K562 (cell line): ENCODE measurements at regions not wholly inside any gene's neighbourhood (a gene's known extent, or its start where the extent isn't known, plus 50 kb on each side); places are given as distances from the start of the nearest gene placed in this dataset.

ENCODE experiments used
- BRD9 ChIP-seq: fragments of 450-650 bp; IDR thresholded peaks from 2 replicates; pipeline ENCODE4 v1.6.1; 2018; ENCODE audit warnings: low read depth; ENCODE audit not compliant: partially characterized antibody
- HDAC1 ChIP-seq, 2 experiments: fragments of 450-650 bp; IDR thresholded peaks; 2 replicates each; pipeline ENCODE4 v1.6.1; 2016 to 2017; ENCODE audit warnings: inconsistent platforms in 1 of 2, mild to moderate bottlenecking in 1 of 2, moderate library complexity in 1 of 2
- HSF4 ChIP-seq: fragments of 250-450 bp; sonication (Bioruptor Pico); IDR thresholded peaks from 2 replicates; pipeline ENCODE4 v2.1.2; 2022; ENCODE audit warnings: mild to moderate bottlenecking, moderate library complexity, borderline replicate concordance
- MTA2 ChIP-seq: fragments of 450-650 bp; IDR thresholded peaks from 2 replicates; pipeline ENCODE4 v1.6.1; 2016; ENCODE audit warnings: low read depth
- PML ChIP-seq: IDR thresholded peaks from 2 replicates; pipeline ENCODE4 v1.6.1; 2012; ENCODE audit warnings: low read length, inconsistent platforms
- POLR3A ChIP-seq: IDR thresholded peaks from 2 replicates; pipeline ENCODE4 v1.6.1; 2011; ENCODE audit warnings: borderline replicate concordance, mild to moderate bottlenecking, moderate library complexity; ENCODE audit not compliant: insufficient read length, insufficient read depth; ENCODE audit errors: extremely low read depth
- RUNX1 ChIP-seq: sonication (generic); IDR thresholded peaks from 2 replicates; pipeline ENCODE4 v1.6.1; 2016; ENCODE audit warnings: antibody characterized with exemption, low read depth
- TCF7 ChIP-seq: sonication (generic); IDR thresholded peaks from 2 replicates; pipeline ENCODE4 v1.6.1; 2016; ENCODE audit warnings: antibody characterized with exemption, borderline replicate concordance
- ZNF384 ChIP-seq: IDR thresholded peaks from 2 replicates; pipeline ENCODE4 v1.6.1; 2012; ENCODE audit warnings: low read depth, low read length, improper control_type of control experiment
- ZNF561 ChIP-seq: fragments of 450-650 bp; formaldehyde crosslinking; conservative IDR thresholded peaks from 2 replicates; pipeline ENCODE4 v1.4.0; 2020; ENCODE audit warnings: mild to moderate bottlenecking, moderate library complexity
- TF ChIP-seq, protein P1 (sequence below), 2 experiments: fragments of 450-650 bp; IDR thresholded peaks; 2 replicates each; pipeline ENCODE4 v1.6.1; 2018; ENCODE audit warnings: mild to moderate bottlenecking in 2 of 2, low read depth in 1 of 2; ENCODE audit not compliant: partially characterized antibody in 2 of 2
- TF ChIP-seq, protein P2 (sequence below): sonication (generic); formaldehyde crosslinking; IDR thresholded peaks from 2 replicates; pipeline ENCODE4 v1.8.0; 2023; ENCODE audit warnings: mild to moderate bottlenecking, missing genetic modification reagents
- TF ChIP-seq, protein P3 (sequence below): sonication (generic); formaldehyde crosslinking; IDR thresholded peaks from 2 replicates; pipeline ENCODE4 v1.8.0; 2022; ENCODE audit warnings: missing genetic modification reagents, mild to moderate bottlenecking, moderate library complexity, borderline replicate concordance
- TF ChIP-seq, protein P4 (sequence below): fragments of 250-450 bp; sonication (Bioruptor Pico); IDR thresholded peaks from 2 replicates; pipeline ENCODE4 v1.5.0; 2020; ENCODE audit warnings: mild to moderate bottlenecking, borderline replicate concordance
- TF ChIP-seq, protein P5 (sequence below): IDR thresholded peaks from 3 replicates; pipeline ENCODE4 v1.6.1; 2011; ENCODE audit warnings: borderline replicate concordance, mild to moderate bottlenecking, moderate library complexity; ENCODE audit not compliant: insufficient read length; ENCODE audit errors: extremely low read depth

DNA sequence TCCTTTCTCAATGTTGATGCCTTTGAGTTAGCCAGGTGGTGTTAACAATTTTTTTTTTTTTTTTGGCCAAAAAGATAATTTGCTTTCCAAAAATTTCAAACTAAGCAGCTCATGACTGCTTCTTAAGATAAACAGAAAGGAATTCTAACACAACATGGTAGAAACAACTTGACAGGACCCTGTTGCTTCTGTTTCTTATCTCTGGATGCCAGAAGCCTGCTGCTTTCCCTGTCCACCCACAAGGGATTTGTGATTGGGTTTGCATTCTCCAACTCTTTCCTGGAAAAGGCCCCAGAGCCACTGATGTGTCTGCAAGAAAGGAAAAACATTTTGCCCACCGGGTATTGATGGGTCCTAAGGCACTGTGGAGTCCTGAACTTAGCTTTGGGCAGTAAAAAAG is 217.2 kb upstream of the PKDCC start (continued):
- TF ChIP-seq, protein P1, sequence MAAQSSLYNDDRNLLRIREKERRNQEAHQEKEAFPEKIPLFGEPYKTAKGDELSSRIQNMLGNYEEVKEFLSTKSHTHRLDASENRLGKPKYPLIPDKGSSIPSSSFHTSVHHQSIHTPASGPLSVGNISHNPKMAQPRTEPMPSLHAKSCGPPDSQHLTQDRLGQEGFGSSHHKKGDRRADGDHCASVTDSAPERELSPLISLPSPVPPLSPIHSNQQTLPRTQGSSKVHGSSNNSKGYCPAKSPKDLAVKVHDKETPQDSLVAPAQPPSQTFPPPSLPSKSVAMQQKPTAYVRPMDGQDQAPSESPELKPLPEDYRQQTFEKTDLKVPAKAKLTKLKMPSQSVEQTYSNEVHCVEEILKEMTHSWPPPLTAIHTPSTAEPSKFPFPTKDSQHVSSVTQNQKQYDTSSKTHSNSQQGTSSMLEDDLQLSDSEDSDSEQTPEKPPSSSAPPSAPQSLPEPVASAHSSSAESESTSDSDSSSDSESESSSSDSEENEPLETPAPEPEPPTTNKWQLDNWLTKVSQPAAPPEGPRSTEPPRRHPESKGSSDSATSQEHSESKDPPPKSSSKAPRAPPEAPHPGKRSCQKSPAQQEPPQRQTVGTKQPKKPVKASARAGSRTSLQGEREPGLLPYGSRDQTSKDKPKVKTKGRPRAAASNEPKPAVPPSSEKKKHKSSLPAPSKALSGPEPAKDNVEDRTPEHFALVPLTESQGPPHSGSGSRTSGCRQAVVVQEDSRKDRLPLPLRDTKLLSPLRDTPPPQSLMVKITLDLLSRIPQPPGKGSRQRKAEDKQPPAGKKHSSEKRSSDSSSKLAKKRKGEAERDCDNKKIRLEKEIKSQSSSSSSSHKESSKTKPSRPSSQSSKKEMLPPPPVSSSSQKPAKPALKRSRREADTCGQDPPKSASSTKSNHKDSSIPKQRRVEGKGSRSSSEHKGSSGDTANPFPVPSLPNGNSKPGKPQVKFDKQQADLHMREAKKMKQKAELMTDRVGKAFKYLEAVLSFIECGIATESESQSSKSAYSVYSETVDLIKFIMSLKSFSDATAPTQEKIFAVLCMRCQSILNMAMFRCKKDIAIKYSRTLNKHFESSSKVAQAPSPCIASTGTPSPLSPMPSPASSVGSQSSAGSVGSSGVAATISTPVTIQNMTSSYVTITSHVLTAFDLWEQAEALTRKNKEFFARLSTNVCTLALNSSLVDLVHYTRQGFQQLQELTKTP (IDR thresholded peaks at IDR 0.05; ENCODE audit: low read depth in 1 of 2, partially characterized antibody in 2 of 2): no peak
- peak; percentile 35; the same call in 1 of the 2 replicates for TF ChIP-seq ZNF384
- TF ChIP-seq, protein P2, sequence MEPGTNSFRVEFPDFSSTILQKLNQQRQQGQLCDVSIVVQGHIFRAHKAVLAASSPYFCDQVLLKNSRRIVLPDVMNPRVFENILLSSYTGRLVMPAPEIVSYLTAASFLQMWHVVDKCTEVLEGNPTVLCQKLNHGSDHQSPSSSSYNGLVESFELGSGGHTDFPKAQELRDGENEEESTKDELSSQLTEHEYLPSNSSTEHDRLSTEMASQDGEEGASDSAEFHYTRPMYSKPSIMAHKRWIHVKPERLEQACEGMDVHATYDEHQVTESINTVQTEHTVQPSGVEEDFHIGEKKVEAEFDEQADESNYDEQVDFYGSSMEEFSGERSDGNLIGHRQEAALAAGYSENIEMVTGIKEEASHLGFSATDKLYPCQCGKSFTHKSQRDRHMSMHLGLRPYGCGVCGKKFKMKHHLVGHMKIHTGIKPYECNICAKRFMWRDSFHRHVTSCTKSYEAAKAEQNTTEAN: no peak
- no peak for TF ChIP-seq POLR3A
- no peak for TF ChIP-seq BRD9
- TF ChIP-seq, protein P3, sequence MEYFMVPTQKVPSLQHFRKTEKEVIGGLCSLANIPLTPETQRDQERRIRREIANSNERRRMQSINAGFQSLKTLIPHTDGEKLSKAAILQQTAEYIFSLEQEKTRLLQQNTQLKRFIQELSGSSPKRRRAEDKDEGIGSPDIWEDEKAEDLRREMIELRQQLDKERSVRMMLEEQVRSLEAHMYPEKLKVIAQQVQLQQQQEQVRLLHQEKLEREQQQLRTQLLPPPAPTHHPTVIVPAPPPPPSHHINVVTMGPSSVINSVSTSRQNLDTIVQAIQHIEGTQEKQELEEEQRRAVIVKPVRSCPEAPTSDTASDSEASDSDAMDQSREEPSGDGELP (CRISPR knock-in tag): no peak
- TF ChIP-seq TCF7: no peak
- TF ChIP-seq, protein P4, sequence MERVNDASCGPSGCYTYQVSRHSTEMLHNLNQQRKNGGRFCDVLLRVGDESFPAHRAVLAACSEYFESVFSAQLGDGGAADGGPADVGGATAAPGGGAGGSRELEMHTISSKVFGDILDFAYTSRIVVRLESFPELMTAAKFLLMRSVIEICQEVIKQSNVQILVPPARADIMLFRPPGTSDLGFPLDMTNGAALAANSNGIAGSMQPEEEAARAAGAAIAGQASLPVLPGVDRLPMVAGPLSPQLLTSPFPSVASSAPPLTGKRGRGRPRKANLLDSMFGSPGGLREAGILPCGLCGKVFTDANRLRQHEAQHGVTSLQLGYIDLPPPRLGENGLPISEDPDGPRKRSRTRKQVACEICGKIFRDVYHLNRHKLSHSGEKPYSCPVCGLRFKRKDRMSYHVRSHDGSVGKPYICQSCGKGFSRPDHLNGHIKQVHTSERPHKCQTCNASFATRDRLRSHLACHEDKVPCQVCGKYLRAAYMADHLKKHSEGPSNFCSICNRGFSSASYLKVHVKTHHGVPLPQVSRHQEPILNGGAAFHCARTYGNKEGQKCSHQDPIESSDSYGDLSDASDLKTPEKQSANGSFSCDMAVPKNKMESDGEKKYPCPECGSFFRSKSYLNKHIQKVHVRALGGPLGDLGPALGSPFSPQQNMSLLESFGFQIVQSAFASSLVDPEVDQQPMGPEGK (CRISPR knock-in tag): no peak
- TF ChIP-seq RUNX1: no peak
- TF ChIP-seq HDAC1 (IDR thresholded peaks at IDR 0.05): no peak
- no peak for TF ChIP-seq HSF4
- TF ChIP-seq, protein P5, sequence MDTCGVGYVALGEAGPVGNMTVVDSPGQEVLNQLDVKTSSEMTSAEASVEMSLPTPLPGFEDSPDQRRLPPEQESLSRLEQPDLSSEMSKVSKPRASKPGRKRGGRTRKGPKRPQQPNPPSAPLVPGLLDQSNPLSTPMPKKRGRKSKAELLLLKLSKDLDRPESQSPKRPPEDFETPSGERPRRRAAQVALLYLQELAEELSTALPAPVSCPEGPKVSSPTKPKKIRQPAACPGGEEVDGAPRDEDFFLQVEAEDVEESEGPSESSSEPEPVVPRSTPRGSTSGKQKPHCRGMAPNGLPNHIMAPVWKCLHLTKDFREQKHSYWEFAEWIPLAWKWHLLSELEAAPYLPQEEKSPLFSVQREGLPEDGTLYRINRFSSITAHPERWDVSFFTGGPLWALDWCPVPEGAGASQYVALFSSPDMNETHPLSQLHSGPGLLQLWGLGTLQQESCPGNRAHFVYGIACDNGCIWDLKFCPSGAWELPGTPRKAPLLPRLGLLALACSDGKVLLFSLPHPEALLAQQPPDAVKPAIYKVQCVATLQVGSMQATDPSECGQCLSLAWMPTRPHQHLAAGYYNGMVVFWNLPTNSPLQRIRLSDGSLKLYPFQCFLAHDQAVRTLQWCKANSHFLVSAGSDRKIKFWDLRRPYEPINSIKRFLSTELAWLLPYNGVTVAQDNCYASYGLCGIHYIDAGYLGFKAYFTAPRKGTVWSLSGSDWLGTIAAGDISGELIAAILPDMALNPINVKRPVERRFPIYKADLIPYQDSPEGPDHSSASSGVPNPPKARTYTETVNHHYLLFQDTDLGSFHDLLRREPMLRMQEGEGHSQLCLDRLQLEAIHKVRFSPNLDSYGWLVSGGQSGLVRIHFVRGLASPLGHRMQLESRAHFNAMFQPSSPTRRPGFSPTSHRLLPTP: no peak
- TF ChIP-seq PML: peak; percentile 64; the same call in 1 of the 2 replicates
- peak; percentile 58 for TF ChIP-seq MTA2
- no peak for TF ChIP-seq ZNF561 (CRISPR knock-in tag)
